SK-N-SH (cell line): ENCODE measurements at regions not wholly inside any gene's neighbourhood (a gene's known extent, or its start where the extent isn't known, plus 50 kb on each side); places are given as distances from the start of the nearest gene placed in this dataset.
A peak's percentile ranks its signal among the peaks of the same experiment; 100 is the strongest.

ENCODE experiments used
- CTCF ChIA-PET: fragments of 300-600, 350-600 bp; formaldehyde crosslinking; extraction: SDS; loops from one replicate; lab custom pipeline; 2021; lab: Yijun Ruan, JAX
- POLR2A ChIA-PET: fragments of 350-600 bp; sonication (Branson Sonifier 250); formaldehyde crosslinking; extraction: SDS; loops from one replicate; lab custom pipeline; 2020; ENCODE audit warnings: antibody characterized with exemption, inconsistent platforms; lab: Yijun Ruan, JAX
- DNase-seq: peaks from one replicate; pipeline ENCODE4 v3.0.0; 2012
- H2AFZ ChIP-seq: fragments of 200-600 bp; sonication (generic); 2 replicates; pipeline ENCODE4 v1.8.1; 2016; ENCODE audit warnings: antibody characterized with exemption, mild to moderate bottlenecking, low read depth
- H3F3A ChIP-seq: fragments of 200-600 bp; sonication (generic); replicated peaks from 2 replicates; pipeline ENCODE3; 2016; ENCODE audit warnings: antibody characterized with exemption, mild to moderate bottlenecking; ENCODE audit not compliant: insufficient read depth
- H3K27ac ChIP-seq, 2 experiments: fragments of 200-500 bp in 1 of 2; fragments of 200-600 bp in 1 of 2; sonication (Bioruptor generic) in 1 of 2; sonication (generic), shearing (Covaris generic) in 1 of 2; 2 replicates each; pipeline versions ENCODE4 v1.5.1 to v1.6.1; 2014 to 2016; ENCODE audit warnings: low read depth in 2 of 2, inconsistent platforms in 1 of 2, low read length in 1 of 2, mild to moderate bottlenecking in 1 of 2, mixed read lengths in 1 of 2
- H3K27me3 ChIP-seq: fragments of 200-600 bp; sonication (generic), shearing (Covaris generic); 2 replicates; pipeline ENCODE4 v1.6.1; 2016; ENCODE audit warnings: mixed run types; ENCODE audit not compliant: insufficient read depth
- H3K36me3 ChIP-seq, 2 experiments: fragments of 200-500 bp in 1 of 2; fragments of 200-600 bp in 1 of 2; sonication (Bioruptor generic) in 1 of 2; sonication (generic) in 1 of 2; replicated peaks in 1 of 2; 2 replicates each; pipeline versions ENCODE3 to v1.5.1; 2014 to 2016; ENCODE audit warnings: low read length in 1 of 2, mild to moderate bottlenecking in 1 of 2; ENCODE audit not compliant: insufficient read depth in 2 of 2, control insufficient read depth in 1 of 2
- H3K4me1 ChIP-seq, 2 experiments: fragments of 200-500 bp in 1 of 2; fragments of 200-600 bp in 1 of 2; sonication (Bioruptor generic) in 1 of 2; sonication (generic), shearing (Covaris generic) in 1 of 2; 2 replicates each; pipeline versions ENCODE4 v1.5.1 to v1.6.1; 2014 to 2016; ENCODE audit warnings: low read depth in 1 of 2, low read length in 1 of 2, mixed run types in 1 of 2; ENCODE audit not compliant: insufficient read depth in 2 of 2, control insufficient read depth in 1 of 2
- H3K4me2 ChIP-seq: fragments of 200-600 bp; sonication (generic), shearing (Covaris generic); 2 replicates; pipeline ENCODE4 v1.6.1; 2017; ENCODE audit warnings: mixed run types
- H3K4me3 ChIP-seq, 2 experiments: fragments of 200-500 bp in 1 of 2; fragments of 200-600 bp in 1 of 2; sonication (Bioruptor generic) in 1 of 2; sonication (generic), shearing (Covaris generic) in 1 of 2; 2 replicates each; pipeline versions ENCODE4 v1.5.1 to v1.8.1; 2014 to 2016; ENCODE audit warnings: low read depth in 2 of 2, inconsistent platforms in 1 of 2, low read length in 1 of 2, mild to moderate bottlenecking in 1 of 2, mixed read lengths in 1 of 2, moderate library complexity in 1 of 2
- H3K79me2 ChIP-seq: fragments of 200-600 bp; sonication (generic); 2 replicates; pipeline ENCODE4 v1.8.1; 2017; ENCODE audit warnings: mild to moderate bottlenecking; ENCODE audit not compliant: insufficient read depth
- H3K9ac ChIP-seq: fragments of 200-600 bp; sonication (generic); 2 replicates; pipeline ENCODE4 v1.6.1; 2017; ENCODE audit warnings: mixed run types
- H3K9me2 ChIP-seq: fragments of 200-600 bp; sonication (generic); 2 replicates; pipeline ENCODE4 v1.6.1; 2017; ENCODE audit warnings: mixed run types
- H3K9me3 ChIP-seq: fragments of 200-600 bp; sonication (generic); 2 replicates; pipeline ENCODE4 v1.6.1; 2017; ENCODE audit warnings: mixed run types, mild to moderate bottlenecking, moderate library complexity
- H4K20me1 ChIP-seq: fragments of 200-600 bp; sonication (generic); 2 replicates; pipeline ENCODE4 v1.6.1; 2017; ENCODE audit warnings: mild to moderate bottlenecking, mixed run types; ENCODE audit not compliant: insufficient read depth
- CHD2 ChIP-seq: fragments of 150-350 bp; IDR thresholded peaks from 2 replicates; pipeline ENCODE4 v1.6.1; 2018; ENCODE audit warnings: low read length; ENCODE audit not compliant: partially characterized antibody
- CTCF ChIP-seq: fragments of 200-600 bp; sonication (generic); IDR thresholded peaks from 2 replicates; pipeline ENCODE4 v1.6.1; 2017; ENCODE audit warnings: antibody characterized with exemption, mild to moderate bottlenecking, moderate library complexity
- EP300 ChIP-seq, 2 experiments: IDR thresholded peaks; 2 replicates each; pipeline versions ENCODE4 v1.4.0 to v1.6.1; 2012; ENCODE audit warnings: borderline replicate concordance in 1 of 2, low read depth in 1 of 2, low read length in 1 of 2
- FOXM1 ChIP-seq: IDR thresholded peaks from 2 replicates; pipeline ENCODE4 v1.4.0; 2012; ENCODE audit warnings: low read depth, mild to moderate bottlenecking
- GATA2 ChIP-seq: sonication (generic); formaldehyde crosslinking; IDR thresholded peaks from 2 replicates; pipeline ENCODE4 v1.5.0; 2020; ENCODE audit warnings: mild to moderate bottlenecking, missing genetic modification reagents
- JUND ChIP-seq: IDR thresholded peaks from 2 replicates; pipeline ENCODE4 v1.4.0; 2012
- MAX ChIP-seq: IDR thresholded peaks from 2 replicates; pipeline ENCODE4 v1.4.0; 2012; ENCODE audit warnings: low read depth
- NFIC ChIP-seq: IDR thresholded peaks from 2 replicates; pipeline ENCODE4 v1.4.0; 2012; ENCODE audit warnings: borderline replicate concordance
- NRF1 ChIP-seq: IDR thresholded peaks from 2 replicates; pipeline ENCODE4 v1.6.1; 2012; ENCODE audit warnings: low read depth, mild to moderate bottlenecking, low read length
- PBX3 ChIP-seq: IDR thresholded peaks from 2 replicates; pipeline ENCODE4; 2012
- SIN3A ChIP-seq: IDR thresholded peaks from 2 replicates; pipeline ENCODE4 v1.6.1; 2012; ENCODE audit warnings: low read depth, mild to moderate bottlenecking, low read length, moderate library complexity, borderline replicate concordance
- TAF1 ChIP-seq: IDR thresholded peaks from 2 replicates; pipeline ENCODE4 v1.6.1; 2012; ENCODE audit warnings: low read depth, mild to moderate bottlenecking, low read length, moderate library complexity, borderline replicate concordance
- WGBS: methylation state at CpG from one replicate; pipeline ENCODE4 v1.1.6; 2017; ENCODE audit warnings: low lambda C conversion rate; 5-methylcytosine and 5-hydroxymethylcytosine counted together

GRCh38 chr7:68454931-68455330, 1143.3 kb upstream of the AUTS2 start:
- peak; percentile 31 for DNase-seq
- Histone ChIP-seq H2AFZ (no peak overlapping the region), H3K27ac (no peak overlapping the region), H3K4me3 (no peak overlapping the region)
- no peak for TF ChIP-seq NFIC
- TF ChIP-seq JUND, result no peak
- no peak for TF ChIP-seq FOXM1
- TF ChIP-seq PBX3, result no peak
- no peak for TF ChIP-seq MAX
- no peak for TF ChIP-seq EP300 (IDR thresholded peaks at IDR 0.05; ENCODE audit: borderline replicate concordance in 1 of 2, low read depth in 1 of 2, low read length in 1 of 2)
- no peak for TF ChIP-seq TAF1
- TF ChIP-seq, all 33 proteins: peak for 0
- 52% methylated on average over 5 of the region's 5 CpGs for WGBS
- ChIA-PET CTCF (interaction anchor here (1.0 kb wide), 1 partner anchor 8 kb away, joined by 4 read pairs; no protein-coding TSS in a partner anchor), POLR2A (no interaction called here)
- Histone ChIP-seq H3K79me2 (no peaks in the 10 kb centered on the region), H3K9me2 (no peaks in the 10 kb centered on the region), H3K4me2 (no peak overlapping the region), H3F3A (no peaks in the 10 kb centered on the region), H3K9me3 (no peaks in the 10 kb centered on the region), H3K27me3 (no peaks in the 10 kb centered on the region), H3K4me1 (no peaks in the 10 kb centered on the region), H3K9ac (no peak overlapping the region), H4K20me1 (no peaks in the 10 kb centered on the region), H3K36me3 (no peaks in the 10 kb centered on the region)

GRCh38 chr7:68456469-68456868, 1141.8 kb upstream of the AUTS2 start:
- H3K9me2 ChIP-seq, result no peaks in the 10 kb centered on the region
- no peak for DNase-seq
- no peaks in the 10 kb centered on the region for H4K20me1 ChIP-seq
- ChIA-PET POLR2A (no interaction called here), CTCF (no interaction called here)
- TF ChIP-seq GATA2 (CRISPR knock-in tag) (no peak), CTCF (no peak), CHD2 (no peak), NRF1 (no peak), SIN3A (no peak), FOXM1 (no peak)
- no peaks in the 10 kb centered on the region for H3K9me3 ChIP-seq
- H3K27ac ChIP-seq, result no peak overlapping the region
- no peaks in the 10 kb centered on the region for H3K79me2 ChIP-seq
- no peaks in the 10 kb centered on the region for H3K27me3 ChIP-seq
- H3K9ac ChIP-seq, result no peak overlapping the region
- H3F3A ChIP-seq, result peaks cover 7% of the 10 kb centered on the region
- peaks cover 0 to 4% of the 10 kb centered on the region in 2 experiments; a peak in 1 of 4 replicates for H3K4me1 ChIP-seq
- H2AFZ ChIP-seq, result no peak overlapping the region
- H3K4me2 ChIP-seq, result no peak overlapping the region
- no peak overlapping the region for H3K4me3 ChIP-seq
- H3K36me3 ChIP-seq, result no peaks in the 10 kb centered on the region
